Tibial artery (tissue), 4 donors: ENCODE measurements at regions not wholly inside any gene's neighbourhood (a gene's known extent, or its start where the extent isn't known, plus 50 kb on each side); places are given as distances from the start of the nearest gene placed in this dataset.
"Not testable (repeated sequence)": the region's sequence is repeated elsewhere in the genome, so short reads cannot be mapped to it uniquely, and the experiment has no call there.

ENCODE experiments used
- DNase-seq, 2 donors: peaks; one replicate each; pipeline ENCODE4 v3.0.0-alpha.2; 2019
- H3K27ac ChIP-seq, 2 donors: fragments of 200-600 bp; sonication (generic) in 1 of 2; 1 replicate in 1 of 2; 2 replicates in 1 of 2; pipeline ENCODE4 v1.5.1; 2018 to 2019; ENCODE audit warnings: mild to moderate bottlenecking in 1 of 2
- H3K27me3 ChIP-seq, 2 donors: fragments of 200-600 bp; sonication (generic) in 1 of 2; one replicate each; pipeline versions ENCODE4 v1.5.1 to v1.6.0; 2016 to 2019
- H3K36me3 ChIP-seq, 3 donors: fragments of 200-600 bp; sonication (generic) in 2 of 3; one replicate each; pipeline ENCODE4 v1.5.1; 2016 to 2019; ENCODE audit warnings: mild to moderate bottlenecking in 2 of 3
- H3K4me1 ChIP-seq, 4 donors: fragments of 200-600 bp; sonication (generic) in 2 of 4; 1 replicate in 3 of 4; 2 replicates in 1 of 4; pipeline ENCODE4 v1.5.1; 2016 to 2019
- H3K4me3 ChIP-seq, 2 donors: fragments of 200-600 bp; sonication (generic) in 1 of 2; 1 replicate in 1 of 2; 2 replicates in 1 of 2; pipeline ENCODE4 v1.5.1; 2018 to 2019; ENCODE audit warnings: mild to moderate bottlenecking in 2 of 2
- H3K9me3 ChIP-seq, 3 donors: fragments of 200-600 bp; sonication (generic) in 1 of 3; one replicate each; pipeline ENCODE4 v1.5.1; 2016 to 2019
- intact Hi-C: fragments of 100-400 bp; cut with DNase I; formaldehyde crosslinking; loops from one replicate; pipeline ENCODE4 v1.15.0; 2023; ENCODE audit warnings: low total_unique reads
- TF ChIP-seq, protein P1 (sequence below), 2 experiments: fragments of 200-600 bp in 1 of 2; fragments of 450-650 bp in 1 of 2; IDR thresholded peaks; one replicate each; pipeline ENCODE4 v1.5.1; 2017 to 2019; ENCODE audit warnings: antibody characterized with exemption in 2 of 2, mild to moderate bottlenecking in 1 of 2, moderate library complexity in 1 of 2

DNA sequence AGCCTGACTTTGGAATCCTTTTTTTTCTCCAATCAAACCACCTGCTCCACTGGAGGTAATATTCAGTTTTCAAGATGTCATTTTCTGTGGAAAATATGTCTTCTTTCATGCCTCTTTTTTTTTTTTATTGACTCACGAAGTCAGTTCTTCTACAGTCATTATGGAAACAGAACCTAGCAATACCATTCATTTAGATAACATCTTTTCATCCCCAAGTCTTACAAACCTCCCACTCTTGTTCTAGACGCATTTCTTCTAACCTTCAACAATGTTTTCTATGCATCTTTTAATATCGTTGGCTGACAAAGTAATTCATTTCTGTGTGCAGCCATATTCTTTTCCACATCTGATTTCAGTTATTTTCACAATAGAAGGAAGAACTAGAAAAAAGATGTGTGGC, 474.3 kb upstream of the CCDC196 start:
- Histone ChIP-seq H3K9me3 (peaks cover 0 to 4% (median 0%) of the 10 kb centered on the region in 3 donors), H3K36me3 (no peaks in the 10 kb centered on the region), H3K27ac (no peak overlapping the region), H3K4me1 (no peaks in the 10 kb centered on the region), H3K4me3 (no peak overlapping the region), H3K27me3 (no peaks in the 10 kb centered on the region)
- no peak for DNase-seq
- intact Hi-C loops = no loop called here
- TF ChIP-seq, protein P1, sequence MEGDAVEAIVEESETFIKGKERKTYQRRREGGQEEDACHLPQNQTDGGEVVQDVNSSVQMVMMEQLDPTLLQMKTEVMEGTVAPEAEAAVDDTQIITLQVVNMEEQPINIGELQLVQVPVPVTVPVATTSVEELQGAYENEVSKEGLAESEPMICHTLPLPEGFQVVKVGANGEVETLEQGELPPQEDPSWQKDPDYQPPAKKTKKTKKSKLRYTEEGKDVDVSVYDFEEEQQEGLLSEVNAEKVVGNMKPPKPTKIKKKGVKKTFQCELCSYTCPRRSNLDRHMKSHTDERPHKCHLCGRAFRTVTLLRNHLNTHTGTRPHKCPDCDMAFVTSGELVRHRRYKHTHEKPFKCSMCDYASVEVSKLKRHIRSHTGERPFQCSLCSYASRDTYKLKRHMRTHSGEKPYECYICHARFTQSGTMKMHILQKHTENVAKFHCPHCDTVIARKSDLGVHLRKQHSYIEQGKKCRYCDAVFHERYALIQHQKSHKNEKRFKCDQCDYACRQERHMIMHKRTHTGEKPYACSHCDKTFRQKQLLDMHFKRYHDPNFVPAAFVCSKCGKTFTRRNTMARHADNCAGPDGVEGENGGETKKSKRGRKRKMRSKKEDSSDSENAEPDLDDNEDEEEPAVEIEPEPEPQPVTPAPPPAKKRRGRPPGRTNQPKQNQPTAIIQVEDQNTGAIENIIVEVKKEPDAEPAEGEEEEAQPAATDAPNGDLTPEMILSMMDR (IDR thresholded peaks at IDR 0.05) = no peak

DNA sequence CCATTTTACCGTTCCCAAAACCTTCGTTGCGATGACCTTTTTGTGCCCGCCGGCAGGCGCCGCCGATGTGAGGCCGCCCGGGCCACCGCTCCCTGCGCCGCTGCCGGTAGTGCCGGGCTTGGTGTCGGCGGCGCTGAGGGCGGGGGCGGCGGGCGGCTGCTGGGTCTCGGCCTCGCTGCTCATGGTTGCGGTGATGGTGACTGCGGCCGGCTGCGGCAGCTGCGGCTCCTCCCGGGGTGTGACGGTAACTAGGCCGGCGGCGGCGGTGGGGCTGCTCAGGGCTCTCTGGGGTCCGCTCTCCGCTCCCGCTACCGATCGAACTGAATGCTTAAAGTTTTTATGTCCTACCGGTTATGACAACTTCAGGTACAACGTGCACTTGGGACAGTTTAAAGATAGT, 472.6 kb upstream of the CCDC196 start:
- H3K27ac ChIP-seq, intact Hi-C loops, H3K36me3 ChIP-seq, H3K4me3 ChIP-seq, H3K9me3 ChIP-seq, H3K27me3 ChIP-seq, H3K4me1 ChIP-seq, DNase-seq: not testable (repeated sequence)

DNA sequence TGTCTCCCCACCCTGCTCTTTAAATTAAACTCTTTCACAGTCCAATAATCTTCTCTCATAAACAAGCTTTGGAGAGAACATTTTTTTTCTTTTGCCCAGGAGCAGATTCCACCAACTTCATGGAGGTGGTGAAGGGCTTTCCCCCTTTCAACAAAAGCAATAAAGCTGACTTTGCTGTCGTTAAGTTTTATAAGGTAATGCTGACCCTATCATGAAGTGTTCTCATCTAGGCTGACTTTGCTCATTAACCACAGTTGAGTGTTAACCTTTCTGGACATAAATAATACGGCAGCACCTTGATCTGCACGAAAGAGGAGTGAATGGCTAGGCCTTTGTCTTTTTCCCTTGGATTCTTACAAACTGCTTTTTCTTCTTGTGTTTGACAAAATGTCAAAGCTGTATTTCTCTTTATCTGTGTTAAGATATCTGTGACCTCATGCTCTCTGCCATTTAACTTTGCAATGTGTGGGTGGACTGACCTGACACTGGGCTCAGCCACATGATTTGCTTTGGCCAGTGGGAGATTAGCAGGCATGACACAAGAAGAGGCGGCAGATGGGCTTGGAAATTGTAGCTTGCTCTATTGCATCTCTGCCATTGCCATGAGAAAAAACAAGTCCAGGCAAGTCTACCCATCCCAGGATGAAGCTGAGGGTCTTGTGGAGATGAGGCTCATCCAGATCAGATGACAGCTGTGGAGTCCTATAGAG, 470.9 kb upstream of the CCDC196 start:
- no peak overlapping the region for H3K27ac ChIP-seq
- H3K9me3 ChIP-seq = peaks cover 0 to 4% (median 0%) of the 10 kb centered on the region in 3 donors
- H3K36me3 ChIP-seq = no peaks in the 10 kb centered on the region
- no peak overlapping the region for H3K4me3 ChIP-seq
- TF ChIP-seq, protein P1 (IDR thresholded peaks at IDR 0.05) = no peak
- no peaks in the 10 kb centered on the region for H3K27me3 ChIP-seq
- no peaks in the 10 kb centered on the region for H3K4me1 ChIP-seq
- DNase-seq = no peak
- intact Hi-C loops = no loop called here

DNA sequence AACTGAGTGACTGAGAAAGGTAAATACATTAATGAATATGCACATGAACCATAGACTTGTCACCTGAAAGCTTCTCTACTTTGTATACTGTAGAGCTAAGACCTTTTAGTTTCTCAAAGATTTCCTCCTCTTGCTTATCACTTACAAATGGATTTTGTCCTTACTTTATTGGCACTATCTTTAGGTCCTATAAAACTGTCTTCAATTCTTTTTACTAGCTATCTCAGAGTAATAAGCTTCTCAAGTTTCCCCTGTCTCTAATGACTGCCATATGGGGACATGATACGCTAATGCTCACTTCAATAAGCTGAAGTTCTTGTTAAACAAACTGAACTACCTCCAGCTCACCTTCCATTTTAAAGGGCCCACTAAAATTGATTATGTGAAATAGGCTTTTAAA, 468.2 kb upstream of the CCDC196 start:
- no peaks in the 10 kb centered on the region for H3K27me3 ChIP-seq
- intact Hi-C loops = no loop called here
- TF ChIP-seq, protein P1 (IDR thresholded peaks at IDR 0.05) = no peak
- H3K36me3 ChIP-seq = no peaks in the 10 kb centered on the region
- no peaks in the 10 kb centered on the region for H3K4me1 ChIP-seq
- H3K4me3 ChIP-seq = no peak overlapping the region
- no peak for DNase-seq
- peaks cover 0 to 4% (median 0%) of the 10 kb centered on the region in 3 donors for H3K9me3 ChIP-seq
- no peak overlapping the region for H3K27ac ChIP-seq

DNA sequence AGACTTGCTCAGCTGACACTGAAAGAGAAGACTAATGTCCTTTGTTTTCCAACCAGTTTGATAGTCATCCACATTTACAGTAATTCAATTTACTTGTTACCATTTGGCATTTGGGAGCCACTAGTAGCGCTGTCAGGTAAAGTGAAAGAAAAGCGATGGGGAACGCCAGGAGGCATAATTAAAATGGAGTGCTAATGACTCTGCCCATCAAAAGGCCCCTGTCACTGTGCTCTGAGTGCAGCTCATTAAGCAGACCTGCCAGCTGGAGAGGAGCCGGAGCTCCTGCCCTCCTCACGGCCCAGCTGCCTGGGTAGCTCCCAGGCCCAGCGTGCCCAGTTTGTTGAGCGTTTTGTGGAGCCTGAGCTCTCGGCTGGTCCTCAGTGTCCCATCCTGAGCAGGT, 463.6 kb upstream of the CCDC196 start:
- TF ChIP-seq, protein P1 (IDR thresholded peaks at IDR 0.05) = no peak
- no peak for DNase-seq
- Histone ChIP-seq H3K4me3 (no peak overlapping the region), H3K27me3 (no peaks in the 10 kb centered on the region), H3K4me1 (no peaks in the 10 kb centered on the region), H3K27ac (no peak overlapping the region), H3K9me3 (no peaks in the 10 kb centered on the region), H3K36me3 (no peaks in the 10 kb centered on the region)
- intact Hi-C loops = no loop called here

DNA sequence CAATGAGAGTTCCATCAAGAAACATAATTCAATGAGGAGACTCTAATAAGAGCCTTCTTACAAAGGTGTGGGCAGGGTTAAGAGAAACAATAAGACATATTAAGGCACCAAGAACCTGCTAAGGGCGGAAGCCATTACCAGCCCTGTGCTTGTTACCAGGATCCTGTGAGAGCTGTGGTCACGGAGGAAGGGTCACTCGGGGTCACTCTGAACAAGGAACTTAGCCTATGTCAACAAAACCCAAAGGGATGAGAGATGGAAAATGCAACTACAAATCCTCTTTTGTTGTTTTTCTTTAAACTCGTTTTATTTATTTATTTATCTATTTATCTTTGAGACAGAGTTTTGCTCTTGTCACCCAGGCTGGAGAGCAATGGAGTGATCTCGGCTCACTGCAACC, 460.4 kb upstream of the CCDC196 start:
- Histone ChIP-seq H3K27ac (no peak overlapping the region), H3K36me3 (no peaks in the 10 kb centered on the region), H3K4me1 (no peaks in the 10 kb centered on the region), H3K27me3 (no peaks in the 10 kb centered on the region), H3K4me3 (no peak overlapping the region), H3K9me3 (no peaks in the 10 kb centered on the region)
- TF ChIP-seq, protein P1 (IDR thresholded peaks at IDR 0.05) = no peak
- DNase-seq = no peak
- intact Hi-C loops = no loop called here

DNA sequence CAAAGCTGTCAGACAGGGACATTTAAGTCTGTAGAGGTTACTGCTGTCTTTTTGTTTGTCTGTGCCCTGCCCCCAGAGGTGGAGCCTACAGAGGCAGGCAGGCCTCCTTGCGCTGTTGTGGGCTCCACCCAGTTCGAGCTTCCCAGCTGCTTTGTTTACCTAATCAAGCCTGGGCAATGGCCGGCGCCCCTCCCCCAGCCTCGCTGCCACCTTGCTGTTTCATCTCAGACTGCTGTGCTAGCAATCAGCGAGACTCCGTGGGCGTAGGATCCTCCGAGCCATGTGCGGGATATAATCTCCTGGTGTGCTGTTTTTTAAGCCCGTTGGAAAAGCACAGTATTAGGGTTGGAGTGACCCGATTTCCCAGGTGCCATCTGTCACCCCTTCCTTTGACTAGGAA, 454.2 kb upstream of the CCDC196 start:
- H3K36me3 ChIP-seq, DNase-seq, H3K4me3 ChIP-seq, H3K4me1 ChIP-seq, H3K27me3 ChIP-seq, intact Hi-C loops, H3K27ac ChIP-seq: not testable (repeated sequence)
- H3K9me3 ChIP-seq = peaks cover 0 to 12% (median 0%) of the 10 kb centered on the region in 3 donors
